ENCODE measurements at regions not wholly inside any gene's neighbourhood (a gene's known extent, or its start where the extent isn't known, plus 50 kb on each side); places are given as distances from the start of the nearest gene placed in this dataset.

DNA sequence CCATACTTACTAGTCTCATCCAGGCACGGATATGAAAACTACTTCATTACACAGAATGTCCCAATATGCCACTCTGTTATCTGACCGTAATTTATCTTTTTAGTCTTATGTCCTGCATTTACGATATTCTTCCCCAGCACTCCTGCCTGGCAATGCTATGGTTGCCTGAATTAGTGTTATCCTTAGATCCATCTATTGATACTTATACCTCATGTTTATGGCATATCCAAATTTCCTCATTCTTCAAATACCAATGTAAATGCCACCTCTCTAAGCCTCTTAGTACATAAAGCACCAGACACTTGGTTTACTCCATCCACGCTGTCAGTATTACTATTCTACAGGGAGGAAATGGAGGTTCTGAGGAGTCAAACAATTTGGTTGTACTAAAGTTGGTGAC is 507.8 kb upstream of the NMUR2 start:
- WGBS (ENCODE audit: insufficient coverage) = 50% methylated on average over 2 of the region's 4 CpGs
- no peak overlapping the region for H3K27ac Mint-ChIP-seq
- no peak overlapping the region for H3K4me2 ChIP-seq (replicated peaks; ENCODE audit: extremely low read depth, low read length, poor library complexity, severe bottlenecking)

DNA sequence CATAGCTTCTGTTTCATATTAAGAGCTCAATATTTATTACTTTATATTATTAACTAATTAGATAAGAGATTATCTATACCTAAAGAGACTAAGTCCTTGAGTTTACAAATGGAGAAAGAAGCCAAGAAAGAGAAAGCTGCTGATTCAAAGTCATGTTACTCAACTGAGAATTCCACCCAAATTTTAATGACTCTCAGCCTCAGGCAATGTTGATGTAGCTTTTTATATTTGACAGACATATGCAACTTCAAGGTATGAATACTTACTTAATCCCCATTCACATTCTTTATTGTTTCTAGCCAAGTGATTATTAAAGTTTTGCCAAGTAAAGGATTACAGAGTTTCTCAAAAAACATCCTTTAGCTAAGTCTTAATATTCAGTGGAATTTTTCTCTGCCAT is 527.5 kb upstream of the NMUR2 start:
- H3K27ac ChIP-seq (ENCODE audit: low read depth in 1 of 2, low read length in 2 of 2) = no peak overlapping the region
- no peak overlapping the region for H3K4me2 ChIP-seq (replicated peaks; ENCODE audit: extremely low read depth, low read length, poor library complexity, severe bottlenecking)
- no peaks in the 10 kb centered on the region for H3K79me2 ChIP-seq (ENCODE audit: insufficient read depth, low read length)
- no peak overlapping the region for H3K4me3 ChIP-seq (replicated peaks in 1 of 3; ENCODE audit: low read depth in 2 of 3, low read length in 3 of 3)
- Mint-ChIP-seq H3K4me1 (no peaks in the 10 kb centered on the region), H3K36me3 (no peaks in the 10 kb centered on the region), H3K4me3 (no peak overlapping the region), H3K9me3 (peaks cover 0 to 12% (median 2%) of the 10 kb centered on the region in 7 donors), H3K27ac (no peak overlapping the region), H3K27me3 (ENCODE audit: low read depth in 3 of 3) (peaks cover 0 to 1% (median 0%) of the 10 kb centered on the region in 3 donors)
- no peak overlapping the region for H3K9ac ChIP-seq (ENCODE audit: insufficient read depth, low read length, poor library complexity, severe bottlenecking)
- no peaks in the 10 kb centered on the region for H3K27me3 ChIP-seq (ENCODE audit: control insufficient read depth in 2 of 2, insufficient read depth in 2 of 2, low read length in 2 of 2)
- H4K20me1 ChIP-seq (ENCODE audit: insufficient read depth, low read length) = no peaks in the 10 kb centered on the region
- no peak for DNase-seq
- no peak overlapping the region for H2AFZ ChIP-seq (ENCODE audit: insufficient read depth, low read depth, low read length, poor library complexity, severe bottlenecking)
- H3K4me1 ChIP-seq (ENCODE audit: control insufficient read depth in 1 of 2, insufficient read depth in 2 of 2, low read length in 2 of 2) = no peaks in the 10 kb centered on the region
- intact Hi-C loops (cut with micrococcal nuclease) = no loop called here
- H3K36me3 ChIP-seq (replicated peaks in 1 of 2; ENCODE audit: control insufficient read depth in 1 of 2, insufficient read depth in 2 of 2, low read length in 2 of 2) = no peaks in the 10 kb centered on the region
- peaks cover 4 to 18% of the 10 kb centered on the region in 2 donors for H3K9me3 ChIP-seq (replicated peaks in 1 of 2; ENCODE audit: control insufficient read depth in 1 of 2, insufficient read depth in 1 of 2, low read length in 2 of 2)
- TF ChIP-seq, protein P1, sequence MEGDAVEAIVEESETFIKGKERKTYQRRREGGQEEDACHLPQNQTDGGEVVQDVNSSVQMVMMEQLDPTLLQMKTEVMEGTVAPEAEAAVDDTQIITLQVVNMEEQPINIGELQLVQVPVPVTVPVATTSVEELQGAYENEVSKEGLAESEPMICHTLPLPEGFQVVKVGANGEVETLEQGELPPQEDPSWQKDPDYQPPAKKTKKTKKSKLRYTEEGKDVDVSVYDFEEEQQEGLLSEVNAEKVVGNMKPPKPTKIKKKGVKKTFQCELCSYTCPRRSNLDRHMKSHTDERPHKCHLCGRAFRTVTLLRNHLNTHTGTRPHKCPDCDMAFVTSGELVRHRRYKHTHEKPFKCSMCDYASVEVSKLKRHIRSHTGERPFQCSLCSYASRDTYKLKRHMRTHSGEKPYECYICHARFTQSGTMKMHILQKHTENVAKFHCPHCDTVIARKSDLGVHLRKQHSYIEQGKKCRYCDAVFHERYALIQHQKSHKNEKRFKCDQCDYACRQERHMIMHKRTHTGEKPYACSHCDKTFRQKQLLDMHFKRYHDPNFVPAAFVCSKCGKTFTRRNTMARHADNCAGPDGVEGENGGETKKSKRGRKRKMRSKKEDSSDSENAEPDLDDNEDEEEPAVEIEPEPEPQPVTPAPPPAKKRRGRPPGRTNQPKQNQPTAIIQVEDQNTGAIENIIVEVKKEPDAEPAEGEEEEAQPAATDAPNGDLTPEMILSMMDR (IDR thresholded peaks at IDR 0.05) = no peak

More for the DNA sequence above, 507.8 kb upstream of the NMUR2 start:
- Histone ChIP-seq H3K9ac (ENCODE audit: insufficient read depth, low read length, poor library complexity, severe bottlenecking) (no peak overlapping the region), H4K20me1 (ENCODE audit: insufficient read depth, low read length) (no peaks in the 10 kb centered on the region), H3K36me3 (replicated peaks in 1 of 2; ENCODE audit: control insufficient read depth in 1 of 2, insufficient read depth in 2 of 2, low read length in 2 of 2) (no peaks in the 10 kb centered on the region), H3K4me3 (replicated peaks in 1 of 3; ENCODE audit: low read depth in 2 of 3, low read length in 3 of 3) (no peak overlapping the region), H3K4me1 (ENCODE audit: control insufficient read depth in 1 of 2, insufficient read depth in 2 of 2, low read length in 2 of 2) (no peaks in the 10 kb centered on the region), H3K9me3 (replicated peaks in 1 of 2; ENCODE audit: control insufficient read depth in 1 of 2, insufficient read depth in 1 of 2, low read length in 2 of 2) (peaks cover 4 to 9% of the 10 kb centered on the region in 2 donors), H2AFZ (ENCODE audit: insufficient read depth, low read depth, low read length, poor library complexity, severe bottlenecking) (no peak overlapping the region), H3K79me2 (ENCODE audit: insufficient read depth, low read length) (no peaks in the 10 kb centered on the region), H3K27ac (ENCODE audit: low read depth in 1 of 2, low read length in 2 of 2) (no peak overlapping the region), H3K27me3 (ENCODE audit: control insufficient read depth in 2 of 2, insufficient read depth in 2 of 2, low read length in 2 of 2) (no peaks in the 10 kb centered on the region)
- Mint-ChIP-seq H3K9me3 (peaks cover 0 to 22% (median 7%) of the 10 kb centered on the region in 7 donors), H3K27me3 (ENCODE audit: low read depth in 3 of 3) (no peaks in the 10 kb centered on the region), H3K36me3 (no peaks in the 10 kb centered on the region), H3K4me1 (no peaks in the 10 kb centered on the region), H3K4me3 (no peak overlapping the region)
- intact Hi-C loops (cut with micrococcal nuclease) = no loop called here
- DNase-seq = no peak
- TF ChIP-seq, protein P1 (IDR thresholded peaks at IDR 0.05) = no peak
